ENCODE measurements at regions not wholly inside any gene's neighbourhood (a gene's known extent, or its start where the extent isn't known, plus 50 kb on each side); places are given as distances from the start of the nearest gene placed in this dataset.
"Not testable (repeated sequence)": the region's sequence is repeated elsewhere in the genome, so short reads cannot be mapped to it uniquely, and the experiment has no call there.

GRCh38 chr7:69246758-69247157, 351.5 kb upstream of the AUTS2 start:
- DNase-seq: no peak

DNA sequence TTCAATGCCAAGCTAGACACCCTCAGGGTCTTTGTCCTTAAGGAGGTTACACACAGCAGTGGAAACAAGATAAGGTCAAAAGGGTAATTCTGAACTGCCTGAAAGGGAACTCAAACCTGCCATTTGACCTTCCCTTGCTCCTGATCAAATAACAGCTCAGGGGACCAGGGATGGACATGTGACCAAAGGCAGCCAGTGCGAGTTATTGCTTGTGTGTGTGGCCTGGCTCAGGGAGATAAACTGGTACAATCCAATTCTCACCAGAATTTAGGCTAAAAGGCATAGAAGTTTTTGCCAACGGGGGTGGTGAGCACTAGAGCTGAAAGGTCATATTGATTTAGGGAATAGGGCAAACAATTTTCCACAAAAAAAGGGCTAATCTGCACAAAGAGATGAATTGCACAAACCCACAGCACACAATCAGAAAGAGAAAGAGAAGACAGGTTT, 349.9 kb upstream of the AUTS2 start:
- DNase-seq: not testable (repeated sequence)

- no peak for DNase-seq
These were observed 347.3 kb upstream of the AUTS2 start for GRCh38 chr7:69250958-69251357.

GRCh38 chr7:69254643-69255042, 343.6 kb upstream of the AUTS2 start:
- no peak for DNase-seq

DNA sequence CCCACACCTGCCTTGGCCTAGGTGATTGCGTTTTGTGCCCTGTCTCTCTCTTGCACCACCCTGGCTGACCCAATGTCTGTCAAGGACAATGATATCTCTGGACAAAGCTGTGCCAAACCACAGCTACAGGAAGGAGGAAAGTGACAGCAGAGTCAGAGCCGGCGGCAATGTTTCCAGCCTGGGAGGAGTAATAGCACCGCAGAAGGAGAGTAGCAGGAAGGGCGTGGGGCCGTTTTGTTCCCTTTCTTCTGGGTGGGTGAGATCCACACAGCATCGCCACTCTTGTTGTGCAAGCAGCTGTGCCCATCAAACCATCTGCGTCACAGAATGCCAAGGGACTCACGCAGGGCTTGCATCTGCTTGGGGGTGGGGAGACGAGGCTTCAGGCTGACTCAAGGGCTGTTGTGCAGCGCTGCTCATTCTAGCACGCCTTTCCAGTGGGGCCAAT, 341.6 kb upstream of the AUTS2 start:
- no peak for DNase-seq

GRCh38 chr7:69257592-69257991, 340.7 kb upstream of the AUTS2 start:
- DNase-seq: no peak

- DNase-seq: no peak
These were observed 338.8 kb upstream of the AUTS2 start for GRCh38 chr7:69259445-69259844.

- no peak for DNase-seq
These were observed 338.3 kb upstream of the AUTS2 start for GRCh38 chr7:69260023-69260422.

- no peak for DNase-seq
These were observed 334.7 kb upstream of the AUTS2 start for GRCh38 chr7:69263550-69263949.

DNA sequence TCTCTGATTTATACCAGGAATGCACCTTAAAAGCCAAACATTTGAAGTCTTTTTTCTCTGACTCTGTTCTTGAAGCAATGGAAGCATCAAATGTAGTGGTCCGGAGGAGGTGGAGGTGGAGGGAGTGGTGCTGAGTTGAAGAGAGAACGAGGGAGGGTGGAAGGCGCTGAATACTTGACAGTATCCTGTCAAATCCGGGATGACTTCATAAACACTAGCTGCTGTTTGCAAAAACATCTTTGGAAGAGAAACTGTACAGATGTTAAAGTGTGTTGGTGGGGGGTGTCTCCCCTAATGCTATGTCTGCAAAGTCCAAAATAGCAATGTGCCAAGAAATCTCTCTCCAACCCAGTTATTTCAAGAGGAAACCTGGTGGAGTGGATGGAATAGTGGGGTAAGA, 328.5 kb upstream of the AUTS2 start:
- no peak for DNase-seq

DNA sequence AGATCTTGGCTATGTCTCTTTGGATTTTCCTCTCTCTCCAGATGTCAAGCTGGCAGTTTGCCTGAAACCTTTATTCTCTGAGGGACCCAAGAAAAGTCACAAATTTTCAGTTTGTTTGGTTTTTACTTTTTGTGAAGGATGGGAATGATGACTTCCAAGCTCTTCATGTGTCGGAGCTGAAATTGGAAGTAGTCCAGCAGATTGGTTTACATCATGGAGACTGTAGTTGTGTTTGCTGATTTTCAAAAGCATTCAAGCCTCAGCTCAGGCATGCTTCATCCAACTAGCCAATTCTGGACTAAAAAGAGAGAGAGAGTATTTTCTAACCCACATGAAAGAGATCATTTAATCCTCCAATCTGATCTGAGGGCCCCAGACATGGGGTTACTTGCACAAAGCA, 326.2 kb upstream of the AUTS2 start:
- no peak for DNase-seq

DNA sequence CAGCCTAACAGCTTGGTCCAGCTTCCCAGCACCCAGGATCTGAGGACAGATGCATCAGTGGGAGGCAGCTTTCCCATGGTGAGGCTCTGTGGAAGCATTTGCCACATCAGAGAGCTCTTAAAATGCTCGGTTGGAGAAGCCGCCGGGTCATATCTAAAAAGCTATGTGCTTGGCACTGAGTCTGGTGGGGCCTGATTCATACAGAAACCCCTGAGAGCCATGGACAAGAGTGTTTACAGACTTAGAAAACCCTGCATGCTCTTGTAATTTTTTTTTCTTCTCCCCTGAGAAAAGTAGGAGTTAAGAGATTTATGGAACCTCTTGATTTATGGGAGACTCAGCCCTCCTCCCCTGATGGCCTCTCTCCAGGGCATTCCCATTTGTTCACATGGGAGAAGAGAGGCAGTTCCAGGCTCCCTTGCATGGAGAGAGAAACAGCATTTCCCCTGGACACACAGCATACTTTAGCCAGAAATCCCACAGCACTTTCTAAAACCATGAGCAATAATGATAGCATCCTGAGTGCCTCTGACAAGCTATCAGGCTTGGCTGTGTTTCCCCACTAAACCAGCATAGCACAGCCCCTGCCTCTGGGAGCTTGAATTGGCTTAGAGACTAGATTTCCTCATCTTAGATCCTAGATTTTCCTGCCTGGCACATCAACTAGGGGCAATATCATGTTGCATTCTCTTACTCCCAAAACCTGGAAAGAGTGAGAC, 322.1 kb upstream of the AUTS2 start:
- DNase-seq: no peak

- DNase-seq: no peak
These were observed 320.9 kb upstream of the AUTS2 start for GRCh38 chr7:69277366-69277765.

DNA sequence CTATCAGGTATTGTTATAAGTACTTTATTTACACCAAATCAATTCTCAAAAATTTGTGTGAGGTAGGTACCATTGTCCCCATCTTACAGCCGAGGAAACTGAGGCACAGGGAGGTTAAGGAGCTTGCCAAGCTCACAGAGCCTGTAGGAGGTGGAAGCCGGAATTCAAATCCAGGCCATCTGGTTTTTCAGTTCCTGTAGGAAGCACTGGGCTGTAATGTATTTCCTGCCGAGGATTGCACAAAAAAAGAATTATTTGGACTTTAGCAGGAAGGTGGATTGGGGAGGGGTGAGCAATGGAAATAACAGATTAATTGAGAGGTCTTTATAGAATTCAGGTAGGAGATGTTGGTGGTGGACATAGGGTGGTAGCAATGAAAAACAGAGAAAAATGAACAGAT, 315.3 kb upstream of the AUTS2 start:
- DNase-seq: no peak

DNA sequence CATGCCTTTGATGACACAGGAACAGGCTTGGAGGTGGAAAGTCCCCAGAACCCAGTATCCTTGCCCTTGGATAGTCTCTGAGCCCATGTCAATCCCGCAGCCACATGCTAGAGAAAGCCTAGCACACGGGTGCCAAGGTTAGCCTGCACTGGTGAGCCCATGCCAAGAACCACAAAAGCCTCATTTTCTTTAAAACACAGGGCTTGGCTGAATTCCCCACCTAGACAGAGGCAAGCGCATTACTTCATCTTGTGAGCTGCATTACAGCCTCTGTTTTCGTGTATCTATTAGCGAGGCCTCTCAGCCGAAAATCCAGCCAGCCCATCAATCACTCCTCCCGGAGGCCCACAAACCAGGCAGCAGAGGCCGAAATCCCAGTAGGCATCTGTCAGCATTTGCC, 314.9 kb upstream of the AUTS2 start:
- DNase-seq: no peak

DNA sequence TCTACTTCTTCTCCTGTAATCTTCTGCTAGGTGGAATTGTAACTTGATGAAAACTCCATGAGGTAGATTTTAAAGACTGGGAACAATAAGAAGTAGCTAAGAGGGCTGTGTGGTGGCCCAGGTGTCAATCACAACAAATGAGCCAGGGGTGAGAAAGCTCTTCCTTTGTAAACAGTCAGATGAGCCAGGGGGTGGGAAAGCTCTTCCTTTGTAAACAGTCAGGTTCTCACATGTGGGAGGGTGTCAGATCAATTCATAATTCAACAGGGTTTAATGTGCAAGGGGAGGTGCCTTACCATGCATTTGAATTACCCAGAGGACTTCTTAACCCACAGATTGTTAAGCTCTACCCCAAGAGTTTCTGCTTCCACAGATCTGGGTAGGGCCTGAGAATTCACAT, 312.4 kb upstream of the AUTS2 start:
- DNase-seq: no peak

- no peak for DNase-seq
These were observed 302.3 kb upstream of the AUTS2 start for GRCh38 chr7:69295977-69296376.

- no peak for DNase-seq
These were observed 297.0 kb upstream of the AUTS2 start for GRCh38 chr7:69301253-69301652.

DNA sequence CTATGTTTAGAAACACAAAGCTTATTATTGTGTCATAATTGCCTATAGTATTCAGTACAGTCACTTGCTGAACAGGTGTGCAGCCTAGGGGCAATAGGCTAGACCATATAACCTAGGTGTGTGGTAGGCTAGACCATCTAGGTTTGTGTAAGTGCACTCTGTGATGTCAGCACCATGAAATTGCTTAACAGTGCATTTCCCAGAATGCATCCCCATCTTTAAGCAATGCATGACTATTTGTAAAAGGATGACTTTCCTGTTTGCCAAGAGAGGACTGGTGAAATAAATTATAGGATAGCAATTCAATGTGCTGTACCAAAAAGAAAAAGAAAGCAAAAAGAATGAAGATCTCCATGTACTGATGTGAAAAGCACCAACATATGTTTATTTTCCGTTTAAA, 288.7 kb upstream of the AUTS2 start:
- no peak for DNase-seq

DNA sequence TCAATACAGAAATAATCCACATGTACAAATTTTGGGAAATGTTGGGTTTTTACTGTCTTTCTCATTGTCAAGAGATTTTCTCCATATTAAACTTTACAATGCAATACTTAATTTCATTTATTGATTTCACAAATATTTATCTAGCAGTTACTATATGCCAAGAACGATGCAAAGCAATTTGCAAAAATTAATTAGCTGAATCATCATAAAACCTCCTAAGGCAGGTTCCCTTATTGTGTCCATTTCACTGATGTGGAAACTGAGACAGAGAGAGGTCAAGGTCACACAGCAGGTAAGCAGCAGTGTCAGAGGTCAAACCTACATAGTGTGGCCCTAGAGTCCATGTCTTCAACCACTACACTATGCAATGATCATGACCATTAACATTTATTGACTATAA, 286.8 kb upstream of the AUTS2 start:
- no peak for DNase-seq

- not testable (repeated sequence) for DNase-seq
These were observed 284.4 kb upstream of the AUTS2 start for GRCh38 chr7:69313852-69314251.

DNA sequence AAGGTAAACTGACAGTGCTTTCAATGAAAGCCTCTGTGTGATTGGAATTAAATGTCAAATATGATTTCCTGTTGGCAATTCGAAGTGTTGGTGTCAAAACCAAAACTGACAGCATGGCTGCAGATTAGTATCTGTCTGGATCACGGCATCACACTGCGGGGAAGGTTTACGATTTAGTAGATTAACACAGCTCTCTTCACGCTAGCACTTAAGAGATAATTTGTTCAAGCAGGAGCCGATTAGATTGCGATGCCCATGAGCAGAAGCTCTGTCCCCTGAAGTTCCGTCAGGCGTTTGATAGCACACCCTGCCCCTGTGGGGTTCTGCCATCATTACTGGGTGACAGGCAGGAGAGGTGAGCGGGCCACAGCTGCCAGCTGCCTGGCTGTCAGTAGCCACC, 279.5 kb upstream of the AUTS2 start:
- no peak for DNase-seq

DNA sequence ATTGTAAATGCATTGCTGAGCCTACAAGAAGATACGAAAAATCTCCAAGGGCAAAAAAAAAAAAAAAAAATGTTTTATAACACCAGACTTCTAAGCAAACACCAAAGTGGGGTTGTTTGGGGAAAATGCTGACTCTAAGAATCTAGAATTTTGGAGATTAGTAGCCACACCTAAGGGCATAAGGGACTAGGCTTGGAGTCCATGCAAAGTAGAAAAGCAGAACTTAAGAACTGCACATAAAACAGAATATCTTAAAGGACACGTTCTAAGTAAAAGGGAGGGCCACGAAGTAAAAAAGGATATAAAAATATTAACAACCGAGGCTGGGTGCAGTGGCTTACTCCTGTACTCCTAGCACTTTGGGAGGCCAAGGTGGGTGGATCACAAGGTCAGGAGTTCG, 269.8 kb upstream of the AUTS2 start:
- DNase-seq: no peak

DNA sequence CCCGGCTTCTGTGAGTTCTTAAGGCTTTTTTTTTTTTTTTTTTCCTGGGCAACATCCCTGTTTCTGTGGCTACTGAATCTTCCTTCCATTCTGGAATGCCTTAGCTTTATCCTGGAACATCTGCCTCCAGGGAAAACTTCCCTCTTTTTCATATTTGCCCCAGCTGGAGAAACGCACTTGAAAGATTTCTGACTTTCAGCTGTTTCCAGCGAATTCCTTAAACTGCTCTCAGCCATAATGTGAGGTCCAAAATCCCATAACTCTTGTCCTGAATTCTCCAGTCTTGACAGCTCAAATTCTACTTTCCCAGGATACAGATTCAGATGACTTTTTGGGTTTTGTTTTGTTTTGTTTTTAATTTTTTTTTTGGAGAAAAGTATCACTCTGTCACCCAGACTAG, 263.6 kb upstream of the AUTS2 start:
- DNase-seq: no peak

DNA sequence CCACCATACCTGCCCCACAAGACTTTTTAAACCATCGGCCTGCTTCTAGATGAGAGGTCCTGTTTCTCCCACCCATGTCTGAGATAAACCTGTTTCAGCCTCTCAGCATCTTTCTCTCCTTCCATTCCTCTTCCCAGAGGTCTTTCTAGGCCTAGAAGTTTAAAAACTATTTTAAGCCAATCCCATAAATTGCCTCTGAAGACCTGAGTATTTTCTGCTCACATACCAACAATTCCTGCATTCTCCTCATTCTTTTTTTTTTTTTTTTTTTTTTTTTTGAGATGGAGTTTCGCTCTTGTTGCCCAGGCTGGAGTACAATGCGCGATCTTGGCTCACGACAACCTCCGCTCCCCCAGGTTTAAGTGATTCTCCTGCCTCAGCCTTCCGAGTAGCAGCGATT, 262.9 kb upstream of the AUTS2 start:
- DNase-seq: no peak

All from activated CD4-positive, alpha-beta T cell treated with anti-CD3 and anti-CD28 coated beads, Interleukin-2, amount 50 U/mL, for 16 hours (primary cell).